ENCODE measurements at regions not wholly inside any gene's neighbourhood (a gene's known extent, or its start where the extent isn't known, plus 50 kb on each side); places are given as distances from the start of the nearest gene placed in this dataset.

DNA sequence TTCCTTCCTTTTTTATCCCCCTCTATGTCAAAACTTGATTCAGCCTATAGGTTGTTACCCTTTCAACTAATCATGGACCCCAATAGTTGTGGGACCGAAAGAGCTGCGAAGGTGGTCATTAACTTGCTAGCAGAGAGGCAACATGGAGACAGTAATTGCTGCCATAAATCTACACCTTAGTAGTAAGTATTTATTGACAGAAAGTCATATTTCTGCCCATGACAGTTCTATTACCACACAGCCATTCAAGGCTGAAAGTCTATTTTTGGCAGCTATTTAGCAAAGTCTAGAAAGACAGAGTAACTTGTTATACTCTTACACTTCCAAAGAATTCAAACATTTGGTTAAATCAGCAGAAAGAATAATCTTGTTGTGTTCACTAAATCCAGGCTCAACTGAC is 236.2 kb downstream of the PRELID2 start:
- no peak overlapping the region for H3K9ac ChIP-seq (ENCODE audit: low read depth, low read length, poor library complexity, severe bottlenecking)
- no peaks in the 10 kb centered on the region for H3K9me2 ChIP-seq (replicated peaks; ENCODE audit: low read depth, low read length)
- H3K79me2 ChIP-seq (ENCODE audit: insufficient read depth, low read length): no peaks in the 10 kb centered on the region
- TF ChIP-seq EZH2phosphoT487 (IDR thresholded peaks at IDR 0.05; ENCODE audit: borderline replicate concordance): no peak
- TF ChIP-seq, protein P1, sequence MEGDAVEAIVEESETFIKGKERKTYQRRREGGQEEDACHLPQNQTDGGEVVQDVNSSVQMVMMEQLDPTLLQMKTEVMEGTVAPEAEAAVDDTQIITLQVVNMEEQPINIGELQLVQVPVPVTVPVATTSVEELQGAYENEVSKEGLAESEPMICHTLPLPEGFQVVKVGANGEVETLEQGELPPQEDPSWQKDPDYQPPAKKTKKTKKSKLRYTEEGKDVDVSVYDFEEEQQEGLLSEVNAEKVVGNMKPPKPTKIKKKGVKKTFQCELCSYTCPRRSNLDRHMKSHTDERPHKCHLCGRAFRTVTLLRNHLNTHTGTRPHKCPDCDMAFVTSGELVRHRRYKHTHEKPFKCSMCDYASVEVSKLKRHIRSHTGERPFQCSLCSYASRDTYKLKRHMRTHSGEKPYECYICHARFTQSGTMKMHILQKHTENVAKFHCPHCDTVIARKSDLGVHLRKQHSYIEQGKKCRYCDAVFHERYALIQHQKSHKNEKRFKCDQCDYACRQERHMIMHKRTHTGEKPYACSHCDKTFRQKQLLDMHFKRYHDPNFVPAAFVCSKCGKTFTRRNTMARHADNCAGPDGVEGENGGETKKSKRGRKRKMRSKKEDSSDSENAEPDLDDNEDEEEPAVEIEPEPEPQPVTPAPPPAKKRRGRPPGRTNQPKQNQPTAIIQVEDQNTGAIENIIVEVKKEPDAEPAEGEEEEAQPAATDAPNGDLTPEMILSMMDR (conservative IDR thresholded peaks at IDR 0.05; ENCODE audit: low read length): no peak
- H3K27me3 ChIP-seq (ENCODE audit: insufficient read depth, low read length, poor library complexity, severe bottlenecking): no peaks in the 10 kb centered on the region
- no peaks in the 10 kb centered on the region for H3F3A ChIP-seq (ENCODE audit: low read depth)
- H3K4me2 ChIP-seq (ENCODE audit: low read depth, low read length, poor library complexity, severe bottlenecking): no peak overlapping the region
- no peak overlapping the region for H2AFZ ChIP-seq (ENCODE audit: low read length)
- H4K20me1 ChIP-seq (ENCODE audit: insufficient read depth, low read length, poor library complexity, severe bottlenecking): no peaks in the 10 kb centered on the region
- H3K4me3 ChIP-seq (ENCODE audit: low read length, poor library complexity, severe bottlenecking): no peak overlapping the region
- no peaks in the 10 kb centered on the region for H3K9me3 ChIP-seq (ENCODE audit: insufficient read depth, low read depth, low read length)
- H3K36me3 ChIP-seq (ENCODE audit: insufficient read depth, low read length): no peaks in the 10 kb centered on the region
- no peaks in the 10 kb centered on the region for H3K4me1 ChIP-seq (ENCODE audit: insufficient read depth, low read length, poor library complexity, severe bottlenecking)

DNA sequence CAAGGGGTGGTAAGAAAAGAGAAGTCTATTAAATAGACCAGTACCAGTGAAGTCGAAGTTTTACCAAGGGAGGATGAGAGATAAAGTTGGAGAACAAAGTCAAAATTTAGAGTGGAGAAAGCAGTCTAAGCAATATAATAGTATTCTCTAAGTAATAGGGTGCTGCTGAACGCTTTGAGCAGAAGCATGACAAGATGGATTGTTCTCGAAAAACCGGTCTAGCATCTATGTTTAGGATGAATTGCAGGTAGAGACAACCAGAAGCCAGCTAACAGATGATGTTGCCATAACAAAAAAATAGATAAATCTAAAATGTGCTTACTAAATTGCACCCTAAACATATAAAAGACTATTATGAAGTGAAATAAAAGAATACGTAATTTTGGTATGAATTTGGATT is 237.0 kb downstream of the PRELID2 start:
- H3K36me3 ChIP-seq (ENCODE audit: insufficient read depth, low read length): no peaks in the 10 kb centered on the region
- H3K27me3 ChIP-seq (ENCODE audit: insufficient read depth, low read length, poor library complexity, severe bottlenecking): no peaks in the 10 kb centered on the region
- no peaks in the 10 kb centered on the region for H3K4me1 ChIP-seq (ENCODE audit: insufficient read depth, low read length, poor library complexity, severe bottlenecking)
- no peaks in the 10 kb centered on the region for H3F3A ChIP-seq (ENCODE audit: low read depth)
- H3K4me3 ChIP-seq (ENCODE audit: low read length, poor library complexity, severe bottlenecking): no peak overlapping the region
- no peaks in the 10 kb centered on the region for H4K20me1 ChIP-seq (ENCODE audit: insufficient read depth, low read length, poor library complexity, severe bottlenecking)
- H3K79me2 ChIP-seq (ENCODE audit: insufficient read depth, low read length): no peaks in the 10 kb centered on the region
- TF ChIP-seq, protein P1 (conservative IDR thresholded peaks at IDR 0.05; ENCODE audit: low read length): no peak
- no peaks in the 10 kb centered on the region for H3K9me3 ChIP-seq (ENCODE audit: insufficient read depth, low read depth, low read length)
- H3K9ac ChIP-seq (ENCODE audit: low read depth, low read length, poor library complexity, severe bottlenecking): no peak overlapping the region
- no peak overlapping the region for H2AFZ ChIP-seq (ENCODE audit: low read length)
- H3K9me2 ChIP-seq (replicated peaks; ENCODE audit: low read depth, low read length): no peaks in the 10 kb centered on the region
- H3K4me2 ChIP-seq (ENCODE audit: low read depth, low read length, poor library complexity, severe bottlenecking): no peak overlapping the region

DNA sequence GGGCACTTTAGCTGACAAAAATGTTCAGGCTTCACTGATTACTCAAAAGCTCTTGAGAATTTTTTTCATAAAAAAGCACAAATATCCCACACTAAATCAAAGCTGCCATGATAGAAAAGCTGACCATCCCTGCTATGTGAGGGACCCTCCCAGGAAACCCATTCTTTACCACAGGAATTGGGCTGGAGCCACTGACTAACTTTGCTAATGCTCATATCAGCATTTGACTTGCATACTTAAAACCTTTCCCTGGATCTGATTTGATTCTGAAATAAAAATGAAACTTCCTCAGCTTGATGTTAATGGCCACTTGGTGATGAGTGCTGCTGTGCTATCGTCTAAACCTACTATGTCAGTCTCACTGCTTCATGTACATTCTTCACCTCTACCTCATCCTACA is 243.6 kb downstream of the PRELID2 start:
- TF ChIP-seq EZH2phosphoT487 (IDR thresholded peaks at IDR 0.05; ENCODE audit: borderline replicate concordance): no peak
- TF ChIP-seq, protein P1 (conservative IDR thresholded peaks at IDR 0.05; ENCODE audit: low read length): no peak
- H3K4me1 ChIP-seq (ENCODE audit: insufficient read depth, low read length, poor library complexity, severe bottlenecking): no peaks in the 10 kb centered on the region
- H3K36me3 ChIP-seq (ENCODE audit: insufficient read depth, low read length): no peaks in the 10 kb centered on the region
- H2AFZ ChIP-seq (ENCODE audit: low read length): no peak overlapping the region
- no peaks in the 10 kb centered on the region for H3K9me3 ChIP-seq (ENCODE audit: insufficient read depth, low read depth, low read length)
- H3K4me2 ChIP-seq (ENCODE audit: low read depth, low read length, poor library complexity, severe bottlenecking): no peak overlapping the region
- no peaks in the 10 kb centered on the region for H3F3A ChIP-seq (ENCODE audit: low read depth)
- no peaks in the 10 kb centered on the region for H3K27me3 ChIP-seq (ENCODE audit: insufficient read depth, low read length, poor library complexity, severe bottlenecking)
- H3K9ac ChIP-seq (ENCODE audit: low read depth, low read length, poor library complexity, severe bottlenecking): no peak overlapping the region
- H3K79me2 ChIP-seq (ENCODE audit: insufficient read depth, low read length): no peaks in the 10 kb centered on the region
- no peaks in the 10 kb centered on the region for H3K9me2 ChIP-seq (replicated peaks; ENCODE audit: low read depth, low read length)
- H3K4me3 ChIP-seq (ENCODE audit: low read length, poor library complexity, severe bottlenecking): no peak overlapping the region
- H4K20me1 ChIP-seq (ENCODE audit: insufficient read depth, low read length, poor library complexity, severe bottlenecking): no peaks in the 10 kb centered on the region
